ENCODE measurements at regions not wholly inside any gene's neighbourhood (a gene's known extent, or its start where the extent isn't known, plus 50 kb on each side); places are given as distances from the start of the nearest gene placed in this dataset.

DNA sequence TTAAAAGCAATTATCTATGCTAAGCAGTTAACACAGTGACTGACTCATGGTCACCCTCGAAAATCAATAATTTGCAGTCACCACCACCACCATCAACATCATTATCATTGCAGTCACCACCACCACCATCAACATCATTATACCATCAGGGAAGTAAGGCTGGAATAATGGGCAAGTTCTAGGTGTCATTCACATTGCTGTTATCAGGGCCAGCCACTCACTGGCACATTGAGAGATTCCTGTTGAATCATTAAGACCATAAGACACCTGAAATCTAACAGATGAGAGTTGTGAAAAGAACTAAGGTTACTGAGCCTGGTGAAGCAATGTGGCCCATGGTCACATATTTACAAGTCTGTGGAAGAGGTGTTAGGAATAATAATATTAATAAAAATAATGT, 247.7 kb upstream of the BOD1L1 start:
- Histone ChIP-seq H3K4me1 (ENCODE audit: control insufficient read depth, insufficient read depth, low read length) (no peaks in the 10 kb centered on the region), H3K27me3 (ENCODE audit: control insufficient read depth, insufficient read depth) (no peaks in the 10 kb centered on the region), H3K9me3 (ENCODE audit: control insufficient read depth, low read length) (no peaks in the 10 kb centered on the region), H3K4me3 (ENCODE audit: low read length) (no peak overlapping the region), H3K27ac (ENCODE audit: low read length) (no peak overlapping the region)
- intact Hi-C loops (cut with DNase I): loop anchor here in 1 of 4 donors (10.0 kb wide), 1 partner anchor 420 kb away; no protein-coding TSS in a partner anchor
- ATAC-seq: no peak
- no peak for DNase-seq
- 90% methylated on average over 1 of the region's 1 CpG for WGBS

DNA sequence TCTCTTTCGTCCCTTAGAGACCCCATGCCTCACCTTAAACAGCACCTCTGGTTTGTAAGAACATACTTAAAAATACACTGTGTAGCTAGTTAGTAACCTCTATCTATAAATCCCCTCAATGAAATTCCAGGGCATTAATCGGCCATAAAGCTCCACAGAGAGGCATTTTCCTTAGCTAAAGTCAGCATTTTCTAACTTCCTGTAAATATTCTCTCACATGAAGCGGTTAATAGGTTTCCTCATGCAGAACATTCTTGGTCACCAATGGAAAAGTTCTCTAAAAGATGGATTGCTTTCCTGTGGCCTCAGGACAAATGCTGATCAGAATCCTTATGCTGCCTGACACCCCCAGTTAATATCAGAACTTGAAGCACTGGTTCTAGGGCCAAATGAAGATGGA, 248.6 kb upstream of the BOD1L1 start:
- Histone ChIP-seq H3K4me1 (ENCODE audit: control insufficient read depth, insufficient read depth, low read length) (no peaks in the 10 kb centered on the region), H3K9me3 (ENCODE audit: control insufficient read depth, low read length) (no peaks in the 10 kb centered on the region), H3K27me3 (ENCODE audit: control insufficient read depth, insufficient read depth) (no peaks in the 10 kb centered on the region), H3K27ac (ENCODE audit: low read length) (no peak overlapping the region), H3K4me3 (ENCODE audit: low read length) (no peak overlapping the region)
- 81% methylated on average over 3 of the region's 3 CpGs for WGBS
- intact Hi-C loops (cut with DNase I): loop anchor here in 1 of 4 donors (10.0 kb wide), 1 partner anchor 419 kb away; no protein-coding TSS in a partner anchor
- no peak for DNase-seq
- ATAC-seq: no peak

GRCh38 chr4:13876940-13877339, 249.4 kb upstream of the BOD1L1 start:
- H3K4me3 ChIP-seq (ENCODE audit: low read length): no peak overlapping the region
- no peaks in the 10 kb centered on the region for H3K4me1 ChIP-seq (ENCODE audit: control insufficient read depth, insufficient read depth, low read length)
- WGBS: 88% methylated on average over 7 of the region's 7 CpGs
- no peak overlapping the region for H3K27ac ChIP-seq (ENCODE audit: low read length)
- no peaks in the 10 kb centered on the region for H3K27me3 ChIP-seq (ENCODE audit: control insufficient read depth, insufficient read depth)
- intact Hi-C loops (cut with DNase I): loop anchor here in 1 of 4 donors (10.0 kb wide), 1 partner anchor 418 kb away; no protein-coding TSS in a partner anchor
- ATAC-seq (no peak), DNase-seq (no peak)
- no peaks in the 10 kb centered on the region for H3K9me3 ChIP-seq (ENCODE audit: control insufficient read depth, low read length)

DNA sequence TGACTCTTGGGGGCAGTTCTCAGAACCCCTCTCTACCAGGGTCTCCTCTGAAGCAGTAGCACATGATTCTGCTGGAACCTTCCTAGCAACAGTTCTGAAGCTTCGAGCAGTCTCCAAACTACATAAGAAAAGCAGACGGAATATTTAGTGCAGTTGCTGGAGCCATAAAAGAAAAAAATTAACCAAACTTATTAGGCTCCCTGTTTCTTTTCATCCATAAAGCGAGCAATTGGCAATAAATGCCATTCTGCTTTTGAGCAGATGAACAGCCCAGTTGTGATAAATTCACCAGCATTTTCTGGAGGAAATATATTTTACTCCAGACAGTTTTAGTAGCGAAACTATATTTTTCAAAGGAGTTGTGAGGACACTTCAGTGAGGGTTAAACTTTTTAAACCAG, 250.1 kb upstream of the BOD1L1 start:
- Histone ChIP-seq H3K9me3 (ENCODE audit: control insufficient read depth, low read length) (no peaks in the 10 kb centered on the region), H3K4me1 (ENCODE audit: control insufficient read depth, insufficient read depth, low read length) (no peaks in the 10 kb centered on the region), H3K4me3 (ENCODE audit: low read length) (no peak overlapping the region), H3K27me3 (ENCODE audit: control insufficient read depth, insufficient read depth) (no peaks in the 10 kb centered on the region), H3K27ac (ENCODE audit: low read length) (no peak overlapping the region)
- WGBS: 86% methylated on average over 4 of the region's 4 CpGs
- DNase-seq (no peak), ATAC-seq (no peak)
- intact Hi-C loops (cut with DNase I): loop anchor here in 1 of 4 donors (10.0 kb wide), 1 partner anchor 417 kb away; no protein-coding TSS in a partner anchor

- Histone ChIP-seq H3K4me1 (ENCODE audit: control insufficient read depth, insufficient read depth, low read length) (no peaks in the 10 kb centered on the region), H3K27me3 (ENCODE audit: control insufficient read depth, insufficient read depth) (no peaks in the 10 kb centered on the region), H3K27ac (ENCODE audit: low read length) (no peak overlapping the region), H3K9me3 (ENCODE audit: control insufficient read depth, low read length) (no peaks in the 10 kb centered on the region), H3K4me3 (ENCODE audit: low read length) (no peak overlapping the region)
- intact Hi-C loops (cut with DNase I): no loop called here
- ATAC-seq (no peak), DNase-seq (no peak)
- WGBS: 68% methylated on average over 4 of the region's 4 CpGs
Measured at GRCh38 chr4:13881892-13882291, 254.4 kb upstream of the BOD1L1 start.

DNA sequence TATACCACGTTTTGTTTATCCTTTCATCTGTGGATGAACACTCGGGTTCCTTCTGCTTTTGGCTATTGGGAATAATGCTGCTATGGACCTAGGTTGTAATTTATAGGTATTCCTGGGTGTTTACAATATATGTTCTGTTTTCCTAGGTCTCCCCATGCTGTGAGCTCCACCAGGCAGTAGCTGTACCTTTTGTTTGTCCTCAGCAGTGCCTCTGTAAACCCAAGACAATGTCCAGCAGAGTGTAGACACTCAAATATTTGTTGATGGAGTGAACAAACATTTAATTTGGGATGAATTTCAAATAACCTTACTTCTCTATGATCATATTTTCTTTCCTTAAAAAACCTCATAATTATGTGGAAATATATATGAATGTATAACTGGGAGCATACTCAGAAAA, 259.5 kb upstream of the BOD1L1 start:
- H3K27ac ChIP-seq (ENCODE audit: low read length): no peak overlapping the region
- intact Hi-C loops (cut with DNase I): no loop called here
- H3K4me1 ChIP-seq (ENCODE audit: control insufficient read depth, insufficient read depth, low read length): no peaks in the 10 kb centered on the region
- no peak for DNase-seq
- no peak for ATAC-seq
- 32% methylated on average over 2 of the region's 2 CpGs for WGBS
- no peaks in the 10 kb centered on the region for H3K9me3 ChIP-seq (ENCODE audit: control insufficient read depth, low read length)
- H3K27me3 ChIP-seq (ENCODE audit: control insufficient read depth, insufficient read depth): no peaks in the 10 kb centered on the region
- H3K4me3 ChIP-seq (ENCODE audit: low read length): no peak overlapping the region

- DNase-seq: no peak
- no peak overlapping the region for H3K27ac ChIP-seq (ENCODE audit: low read length)
- no peak for ATAC-seq
- no peaks in the 10 kb centered on the region for H3K27me3 ChIP-seq (ENCODE audit: control insufficient read depth, insufficient read depth)
- no peak overlapping the region for H3K4me3 ChIP-seq (ENCODE audit: low read length)
- 31% methylated on average over 1 of the region's 1 CpG for WGBS
- no peaks in the 10 kb centered on the region for H3K9me3 ChIP-seq (ENCODE audit: control insufficient read depth, low read length)
- intact Hi-C loops (cut with DNase I): no loop called here
- no peaks in the 10 kb centered on the region for H3K4me1 ChIP-seq (ENCODE audit: control insufficient read depth, insufficient read depth, low read length)
Measured at GRCh38 chr4:13888112-13888511, 260.6 kb upstream of the BOD1L1 start.

- Histone ChIP-seq H3K27ac (ENCODE audit: low read length) (no peak overlapping the region), H3K27me3 (ENCODE audit: control insufficient read depth, insufficient read depth) (no peaks in the 10 kb centered on the region), H3K4me1 (ENCODE audit: control insufficient read depth, insufficient read depth, low read length) (no peaks in the 10 kb centered on the region), H3K4me3 (ENCODE audit: low read length) (no peak overlapping the region), H3K9me3 (ENCODE audit: control insufficient read depth, low read length) (no peaks in the 10 kb centered on the region)
- DNase-seq (no peak), ATAC-seq (no peak)
- WGBS: 93% methylated on average over 6 of the region's 6 CpGs
- intact Hi-C loops (cut with DNase I): no loop called here
Measured at GRCh38 chr4:13891544-13891939, 264.0 kb upstream of the BOD1L1 start.

GRCh38 chr4:13892739-13893105, 265.2 kb upstream of the BOD1L1 start:
- no peak for ATAC-seq
- 41% methylated on average over 1 of the region's 1 CpG for WGBS
- intact Hi-C loops (cut with DNase I): no loop called here

DNA sequence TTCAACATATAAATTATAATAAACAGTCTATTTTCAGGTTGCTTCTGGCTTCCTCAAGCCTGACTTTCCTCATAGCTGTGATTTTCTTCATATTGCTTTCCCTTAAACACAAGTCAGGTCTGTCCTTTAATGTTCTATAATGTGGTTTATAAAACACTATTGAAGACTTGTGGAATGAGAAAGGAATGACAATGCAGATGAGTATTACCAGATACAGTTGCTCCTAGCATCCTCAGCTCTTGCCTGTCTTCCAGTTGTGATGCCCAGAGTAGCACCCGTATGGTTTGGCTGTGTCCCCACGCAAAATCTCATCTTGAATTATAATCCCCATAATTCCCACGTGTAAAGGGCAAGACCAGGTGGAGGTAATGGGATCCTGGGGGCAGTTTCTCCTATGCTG, 265.7 kb upstream of the BOD1L1 start:
- Histone ChIP-seq H3K27me3 (ENCODE audit: control insufficient read depth, insufficient read depth) (no peaks in the 10 kb centered on the region), H3K27ac (ENCODE audit: low read length) (no peak overlapping the region), H3K4me1 (ENCODE audit: control insufficient read depth, insufficient read depth, low read length) (no peaks in the 10 kb centered on the region), H3K9me3 (ENCODE audit: control insufficient read depth, low read length) (no peaks in the 10 kb centered on the region), H3K4me3 (ENCODE audit: low read length) (no peak overlapping the region)
- no peak for DNase-seq
- 78% methylated on average over 3 of the region's 3 CpGs for WGBS
- intact Hi-C loops (cut with DNase I): no loop called here
- ATAC-seq: no peak

More at GRCh38 chr4:13892739-13893105, 265.2 kb upstream of the BOD1L1 start:
- Histone ChIP-seq H3K4me3 (ENCODE audit: low read length) (no peak overlapping the region), H3K27me3 (ENCODE audit: control insufficient read depth, insufficient read depth) (no peaks in the 10 kb centered on the region), H3K4me1 (ENCODE audit: control insufficient read depth, insufficient read depth, low read length) (no peaks in the 10 kb centered on the region), H3K9me3 (ENCODE audit: control insufficient read depth, low read length) (no peaks in the 10 kb centered on the region), H3K27ac (ENCODE audit: low read length) (no peak overlapping the region)
- DNase-seq: no peak

- Histone ChIP-seq H3K27ac (ENCODE audit: low read length) (no peak overlapping the region), H3K9me3 (ENCODE audit: control insufficient read depth, low read length) (no peaks in the 10 kb centered on the region), H3K27me3 (ENCODE audit: control insufficient read depth, insufficient read depth) (no peaks in the 10 kb centered on the region), H3K4me3 (ENCODE audit: low read length) (no peak overlapping the region), H3K4me1 (ENCODE audit: control insufficient read depth, insufficient read depth, low read length) (no peaks in the 10 kb centered on the region)
- ATAC-seq: no peak
- intact Hi-C loops (cut with DNase I): no loop called here
- 67% methylated on average over 2 of the region's 2 CpGs for WGBS
- DNase-seq: no peak
Measured at GRCh38 chr4:13893987-13894386, 266.5 kb upstream of the BOD1L1 start.

GRCh38 chr4:13900780-13901179, 273.3 kb upstream of the BOD1L1 start:
- Histone ChIP-seq H3K27ac (ENCODE audit: low read length) (no peak overlapping the region), H3K27me3 (ENCODE audit: control insufficient read depth, insufficient read depth) (no peaks in the 10 kb centered on the region), H3K9me3 (ENCODE audit: control insufficient read depth, low read length) (no peaks in the 10 kb centered on the region), H3K4me1 (ENCODE audit: control insufficient read depth, insufficient read depth, low read length) (no peaks in the 10 kb centered on the region), H3K4me3 (ENCODE audit: low read length) (no peak overlapping the region)
- 67% methylated on average over 4 of the region's 4 CpGs for WGBS
- ATAC-seq (no peak), DNase-seq (no peak)
- intact Hi-C loops (cut with DNase I): no loop called here

Data from right cardiac atrium (tissue), 5 donors.